GM23338 (cell line): ENCODE measurements at regions not wholly inside any gene's neighbourhood (a gene's known extent, or its start where the extent isn't known, plus 50 kb on each side); places are given as distances from the start of the nearest gene placed in this dataset.

ENCODE experiments used
- ATAC-seq: fragments of 200-7000 bp; cut with Tn5 transposase; 3 replicates; pipeline ENCODE4 v1.9.1; 2020
- DNase-seq: peaks from one replicate; pipeline ENCODE4 v3.0.0-alpha.2; 2015; ENCODE audit warnings: low spot score
- H2AFZ ChIP-seq: fragments of 200-600 bp; sonication (generic); 2 replicates; pipeline ENCODE4 v1.8.0; 2016; ENCODE audit warnings: antibody characterized with exemption, mild to moderate bottlenecking, moderate library complexity
- H3F3A ChIP-seq: fragments of 200-600 bp; sonication (generic); replicated peaks from 2 replicates; pipeline ENCODE4 v1.8.0; 2017; ENCODE audit warnings: antibody characterized with exemption, mixed run types, low read depth
- H3K27ac ChIP-seq: fragments of 200-600 bp; sonication (generic); 2 replicates; pipeline ENCODE4 v1.6.1; 2016; ENCODE audit warnings: low read depth
- H3K27me3 ChIP-seq: fragments of 200-600 bp; sonication (generic); 2 replicates; pipeline ENCODE4 v1.8.0; 2016; ENCODE audit warnings: mild to moderate bottlenecking, mixed run types, moderate library complexity; ENCODE audit not compliant: insufficient read depth
- H3K36me3 ChIP-seq: fragments of 200-600 bp; sonication (generic); 2 replicates; pipeline ENCODE4 v1.8.0; 2016; ENCODE audit warnings: mild to moderate bottlenecking; ENCODE audit not compliant: insufficient read depth
- H3K4me1 ChIP-seq: fragments of 200-600 bp; sonication (generic); 2 replicates; pipeline ENCODE4 v1.8.0; 2016; ENCODE audit warnings: mild to moderate bottlenecking, moderate library complexity; ENCODE audit not compliant: insufficient read depth
- H3K4me2 ChIP-seq: fragments of 200-600 bp; sonication (generic); 2 replicates; pipeline ENCODE4 v1.7.1; 2017; ENCODE audit warnings: mixed run types
- H3K4me3 ChIP-seq: fragments of 200-600 bp; sonication (generic); 2 replicates; pipeline ENCODE4 v1.6.1; 2016; ENCODE audit warnings: mixed run types
- H3K79me2 ChIP-seq: fragments of 200-600 bp; sonication (generic); replicated peaks from 2 replicates; pipeline ENCODE4 v1.8.0; 2017; ENCODE audit warnings: mild to moderate bottlenecking; ENCODE audit not compliant: insufficient read depth
- H3K9me2 ChIP-seq: fragments of 200-600 bp; sonication (generic); 2 replicates; pipeline ENCODE4 v1.8.0; 2017; ENCODE audit not compliant: insufficient read depth
- H4K20me1 ChIP-seq: fragments of 200-600 bp; sonication (generic); replicated peaks from 2 replicates; pipeline ENCODE4 v1.8.0; 2017; ENCODE audit warnings: mild to moderate bottlenecking; ENCODE audit not compliant: insufficient read depth
- H3K27ac Mint-ChIP-seq: 2 replicates; pipeline ENCODE4 v1.8.0; 2020; ENCODE audit warnings: inconsistent platforms, mild to moderate bottlenecking, moderate library complexity, mixed read lengths
- H3K27me3 Mint-ChIP-seq: 3 replicates; pipeline ENCODE4 v1.8.0; 2022; ENCODE audit warnings: low read depth, mild to moderate bottlenecking, moderate library complexity, mixed read lengths, inconsistent platforms; ENCODE audit not compliant: insufficient read depth, poor library complexity
- H3K36me3 Mint-ChIP-seq: 3 replicates; pipeline ENCODE4 v1.8.0; 2021; ENCODE audit warnings: low read depth, mild to moderate bottlenecking, inconsistent platforms, moderate library complexity, mixed read lengths
- H3K4me1 Mint-ChIP-seq: 3 replicates; pipeline ENCODE4 v1.8.0; 2020; ENCODE audit warnings: mild to moderate bottlenecking, inconsistent platforms, mixed read lengths
- H3K4me3 Mint-ChIP-seq: 3 replicates; pipeline ENCODE4 v1.8.0; 2021; ENCODE audit warnings: moderate library complexity, mild to moderate bottlenecking, inconsistent platforms, mixed read lengths
- H3K9me3 Mint-ChIP-seq: 3 replicates; pipeline ENCODE4 v1.8.0; 2020; ENCODE audit warnings: moderate library complexity, mild to moderate bottlenecking, inconsistent platforms, mixed read lengths
- CTCF ChIP-seq, 2 experiments: fragments of 200-600 bp in 1 of 2; sonication (generic) in 1 of 2; conservative IDR thresholded peaks; 2 replicates each; pipeline versions ENCODE4 v1.5.1 to v1.6.1; 2016 to 2017; ENCODE audit warnings: antibody characterized with exemption in 2 of 2, low read depth in 2 of 2, mild to moderate bottlenecking in 2 of 2, moderate library complexity in 1 of 2
- ETS1 ChIP-seq: IDR thresholded peaks from 2 replicates; pipeline ENCODE4 v1.6.1; 2016; ENCODE audit warnings: antibody characterized with exemption
- EZH2 ChIP-seq: fragments of 200-600 bp; sonication (generic); IDR thresholded peaks from one replicate; pipeline ENCODE4 v1.8.0; 2017; ENCODE audit warnings: antibody characterized with exemption, mild to moderate bottlenecking, low read depth; ENCODE audit not compliant: unreplicated experiment
- EZH2phosphoT487 ChIP-seq: fragments of 200-600 bp; sonication (generic); IDR thresholded peaks from one replicate; pipeline ENCODE4 v1.8.1; 2018; ENCODE audit warnings: antibody characterized with exemption; ENCODE audit not compliant: unreplicated experiment
- NANOG ChIP-seq: IDR thresholded peaks from 2 replicates; pipeline ENCODE4 v1.6.1; 2016; ENCODE audit warnings: antibody characterized with exemption, borderline replicate concordance
- POLR2AphosphoS5 ChIP-seq: IDR thresholded peaks from 2 replicates; pipeline ENCODE4 v1.6.1; 2016; ENCODE audit warnings: antibody characterized with exemption, low read depth
- STAT1 ChIP-seq: IDR thresholded peaks from one replicate; pipeline ENCODE4 v1.6.1; 2016; ENCODE audit warnings: antibody characterized with exemption; ENCODE audit not compliant: unreplicated experiment
- ZNF114 ChIP-seq: fragments of 250-450 bp; sonication (Bioruptor Pico); IDR thresholded peaks from 2 replicates; pipeline ENCODE4 v1.5.0; 2020; ENCODE audit warnings: mild to moderate bottlenecking, moderate library complexity

GRCh38 chr16:85418978-85419491, 194.1 kb upstream of the GSE1 start:
- Mint-ChIP-seq H3K4me1 (peaks cover 29% of the 10 kb centered on the region), H3K27me3 (peaks cover 21% of the 10 kb centered on the region), H3K36me3 (no peaks in the 10 kb centered on the region), H3K9me3 (no peaks in the 10 kb centered on the region; the same call in 2 of the 3 replicates), H3K27ac (no peak overlapping the region), H3K4me3 (no peak overlapping the region)
- Histone ChIP-seq H3K4me2 (no peak overlapping the region), H3K4me1 (peaks cover 15% of the 10 kb centered on the region; the same call in 1 of the 2 replicates), H2AFZ (no peak overlapping the region), H4K20me1 (peaks cover 6% of the 10 kb centered on the region), H3K27ac (no peak overlapping the region), H3K4me3 (no peak overlapping the region), H3K9me2 (no peaks in the 10 kb centered on the region), H3F3A (no peaks in the 10 kb centered on the region), H3K27me3 (no peaks in the 10 kb centered on the region), H3K36me3 (no peaks in the 10 kb centered on the region), H3K79me2 (no peaks in the 10 kb centered on the region)
- no peak for DNase-seq
- no peak for ATAC-seq
- TF ChIP-seq CTCF (conservative IDR thresholded peaks at IDR 0.05; ENCODE audit: low read depth in 2 of 2), result peak; percentile 44 to 58
- TF ChIP-seq POLR2AphosphoS5, result no peak
- no peak for TF ChIP-seq EZH2phosphoT487
- no peak for TF ChIP-seq NANOG
- TF ChIP-seq ETS1, result no peak
- no peak for TF ChIP-seq ZNF114 (CRISPR knock-in tag)
- TF ChIP-seq EZH2, result no peak

- no peak overlapping the region for H3K4me3 Mint-ChIP-seq
- no peaks in the 10 kb centered on the region for H3K27me3 ChIP-seq
- no peak overlapping the region for H3K4me3 ChIP-seq
- peaks cover 6% of the 10 kb centered on the region for H4K20me1 ChIP-seq
- H2AFZ ChIP-seq, result no peak overlapping the region
- peaks cover 29% of the 10 kb centered on the region for H3K4me1 Mint-ChIP-seq
- H3K27ac ChIP-seq, result no peak overlapping the region
- ATAC-seq (no peak), DNase-seq (no peak)
- no peaks in the 10 kb centered on the region for H3F3A ChIP-seq
- peaks cover 15% of the 10 kb centered on the region; the same call in 1 of the 2 replicates for H3K4me1 ChIP-seq
- TF ChIP-seq EZH2 (no peak), NANOG (no peak), STAT1 (no peak), EZH2phosphoT487 (no peak)
- no peaks in the 10 kb centered on the region for H3K36me3 Mint-ChIP-seq
- peaks cover 24% of the 10 kb centered on the region for H3K27me3 Mint-ChIP-seq
- H3K9me3 Mint-ChIP-seq, result no peaks in the 10 kb centered on the region; the same call in 2 of the 3 replicates
- no peak overlapping the region for H3K4me2 ChIP-seq
- H3K79me2 ChIP-seq, result no peaks in the 10 kb centered on the region
- H3K9me2 ChIP-seq, result no peaks in the 10 kb centered on the region
- no peaks in the 10 kb centered on the region for H3K36me3 ChIP-seq
- no peak overlapping the region for H3K27ac Mint-ChIP-seq
Measured at GRCh38 chr16:85419503-85420408, 193.4 kb upstream of the GSE1 start.
